ENCODE measurements at regions not wholly inside any gene's neighbourhood (a gene's known extent, or its start where the extent isn't known, plus 50 kb on each side); places are given as distances from the start of the nearest gene placed in this dataset.

DNA sequence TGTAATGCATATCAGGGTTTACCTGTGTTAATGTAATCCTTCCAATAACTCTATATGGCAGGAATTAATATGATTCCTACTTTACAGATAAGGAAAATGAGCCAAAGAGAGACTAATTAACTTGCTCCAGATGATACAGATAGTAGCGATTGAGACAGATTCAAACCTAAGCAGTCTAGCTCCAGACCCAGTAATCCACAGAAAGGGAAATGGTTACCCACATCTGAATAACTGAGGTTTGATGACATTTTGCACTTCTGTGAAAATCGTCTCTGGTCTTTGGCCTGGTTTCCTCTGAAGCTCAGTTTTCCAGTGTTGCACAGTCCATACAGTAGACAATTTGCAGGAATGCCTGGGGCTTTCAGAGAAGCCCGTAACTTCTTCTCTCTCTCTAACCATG lies 177.1 kb upstream of the UMPS start:
- TF ChIP-seq, protein P1, sequence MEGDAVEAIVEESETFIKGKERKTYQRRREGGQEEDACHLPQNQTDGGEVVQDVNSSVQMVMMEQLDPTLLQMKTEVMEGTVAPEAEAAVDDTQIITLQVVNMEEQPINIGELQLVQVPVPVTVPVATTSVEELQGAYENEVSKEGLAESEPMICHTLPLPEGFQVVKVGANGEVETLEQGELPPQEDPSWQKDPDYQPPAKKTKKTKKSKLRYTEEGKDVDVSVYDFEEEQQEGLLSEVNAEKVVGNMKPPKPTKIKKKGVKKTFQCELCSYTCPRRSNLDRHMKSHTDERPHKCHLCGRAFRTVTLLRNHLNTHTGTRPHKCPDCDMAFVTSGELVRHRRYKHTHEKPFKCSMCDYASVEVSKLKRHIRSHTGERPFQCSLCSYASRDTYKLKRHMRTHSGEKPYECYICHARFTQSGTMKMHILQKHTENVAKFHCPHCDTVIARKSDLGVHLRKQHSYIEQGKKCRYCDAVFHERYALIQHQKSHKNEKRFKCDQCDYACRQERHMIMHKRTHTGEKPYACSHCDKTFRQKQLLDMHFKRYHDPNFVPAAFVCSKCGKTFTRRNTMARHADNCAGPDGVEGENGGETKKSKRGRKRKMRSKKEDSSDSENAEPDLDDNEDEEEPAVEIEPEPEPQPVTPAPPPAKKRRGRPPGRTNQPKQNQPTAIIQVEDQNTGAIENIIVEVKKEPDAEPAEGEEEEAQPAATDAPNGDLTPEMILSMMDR (IDR thresholded peaks at IDR 0.05): no peak
- Mint-ChIP-seq H3K27me3 (ENCODE audit: unreplicated experiment) (peaks cover 9% of the 10 kb centered on the region), H3K4me1 (ENCODE audit: unreplicated experiment) (peaks cover 13% of the 10 kb centered on the region), H3K36me3 (ENCODE audit: unreplicated experiment) (no peaks in the 10 kb centered on the region), H3K27ac (ENCODE audit: unreplicated experiment) (no peak overlapping the region), H3K4me3 (ENCODE audit: unreplicated experiment) (no peak overlapping the region), H3K9me3 (ENCODE audit: unreplicated experiment) (no peaks in the 10 kb centered on the region)
- DNase-seq (ENCODE audit: extremely low spot score, unreplicated experiment): no peak

DNA sequence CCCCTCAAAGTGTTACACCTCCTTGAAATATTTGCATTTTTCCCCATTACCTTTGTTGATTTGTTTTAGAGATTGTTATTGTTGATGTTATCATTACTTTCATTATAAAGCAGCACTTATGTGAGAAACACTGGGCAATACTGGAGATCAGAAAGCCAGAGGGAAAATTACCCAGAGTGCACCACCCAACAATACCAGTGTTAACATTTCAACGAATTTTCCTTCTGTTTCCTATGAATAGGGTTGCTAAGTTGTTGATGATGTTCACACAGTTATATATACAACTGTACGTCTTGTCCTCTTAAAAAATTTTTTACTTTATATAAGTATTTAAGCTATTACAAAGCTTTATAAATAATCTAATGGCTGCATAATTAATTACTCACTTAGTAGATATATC lies 173.6 kb upstream of the UMPS start:
- Mint-ChIP-seq H3K27ac (ENCODE audit: unreplicated experiment) (no peak overlapping the region), H3K9me3 (ENCODE audit: unreplicated experiment) (no peaks in the 10 kb centered on the region), H3K27me3 (ENCODE audit: unreplicated experiment) (peaks cover 3% of the 10 kb centered on the region), H3K4me3 (ENCODE audit: unreplicated experiment) (no peak overlapping the region), H3K36me3 (ENCODE audit: unreplicated experiment) (no peaks in the 10 kb centered on the region), H3K4me1 (ENCODE audit: unreplicated experiment) (peaks cover 35% of the 10 kb centered on the region)
- no peak for DNase-seq (ENCODE audit: extremely low spot score, unreplicated experiment)
- TF ChIP-seq, protein P1 (IDR thresholded peaks at IDR 0.05): no peak

DNA sequence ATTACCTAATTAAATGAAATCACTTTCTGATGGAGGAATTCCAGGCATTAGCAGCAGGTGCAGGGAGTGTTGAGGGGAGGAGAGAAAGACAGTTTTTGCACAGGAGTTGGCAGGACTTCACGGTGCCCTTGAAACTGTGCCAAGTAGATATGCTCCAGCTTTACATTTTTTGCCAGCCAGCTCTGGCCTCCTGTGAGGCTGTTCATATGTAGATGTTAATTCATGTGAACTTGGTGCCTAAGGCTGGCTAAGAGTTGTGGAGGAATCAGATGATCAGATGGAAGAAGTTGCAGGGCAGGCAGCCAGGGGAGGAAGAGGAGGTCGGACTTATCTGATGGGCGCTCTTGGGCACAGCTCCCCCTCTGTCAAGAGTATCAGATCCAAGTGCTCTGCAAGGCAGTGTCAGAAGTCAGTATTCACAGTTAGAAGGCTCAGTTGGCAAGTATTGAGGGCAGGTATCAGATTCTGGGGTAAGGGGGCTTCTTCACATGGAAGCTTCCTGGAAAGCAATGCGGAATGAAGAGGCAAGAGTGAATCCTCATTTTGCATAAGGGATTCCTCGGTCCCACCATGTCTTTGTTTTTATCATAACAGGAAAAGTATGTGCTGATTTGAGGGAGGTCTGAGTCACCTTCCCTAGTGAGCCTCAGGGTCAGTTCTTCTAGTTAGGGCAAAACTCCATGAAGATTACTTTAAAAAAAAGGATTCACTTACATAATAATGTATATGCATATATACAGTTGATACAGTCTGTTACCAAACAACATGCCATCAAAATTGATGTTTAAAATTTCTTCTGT lies 172.6 kb upstream of the UMPS start:
- Mint-ChIP-seq H3K4me3 (ENCODE audit: unreplicated experiment) (no peak overlapping the region), H3K4me1 (ENCODE audit: unreplicated experiment) (peaks cover 35% of the 10 kb centered on the region), H3K9me3 (ENCODE audit: unreplicated experiment) (no peaks in the 10 kb centered on the region), H3K27ac (ENCODE audit: unreplicated experiment) (peak overlapping the region; percentile 72), H3K36me3 (ENCODE audit: unreplicated experiment) (no peaks in the 10 kb centered on the region), H3K27me3 (ENCODE audit: unreplicated experiment) (no peaks in the 10 kb centered on the region)
- TF ChIP-seq, protein P1 (IDR thresholded peaks at IDR 0.05): no peak
- DNase-seq (ENCODE audit: extremely low spot score, unreplicated experiment): no peak

DNA sequence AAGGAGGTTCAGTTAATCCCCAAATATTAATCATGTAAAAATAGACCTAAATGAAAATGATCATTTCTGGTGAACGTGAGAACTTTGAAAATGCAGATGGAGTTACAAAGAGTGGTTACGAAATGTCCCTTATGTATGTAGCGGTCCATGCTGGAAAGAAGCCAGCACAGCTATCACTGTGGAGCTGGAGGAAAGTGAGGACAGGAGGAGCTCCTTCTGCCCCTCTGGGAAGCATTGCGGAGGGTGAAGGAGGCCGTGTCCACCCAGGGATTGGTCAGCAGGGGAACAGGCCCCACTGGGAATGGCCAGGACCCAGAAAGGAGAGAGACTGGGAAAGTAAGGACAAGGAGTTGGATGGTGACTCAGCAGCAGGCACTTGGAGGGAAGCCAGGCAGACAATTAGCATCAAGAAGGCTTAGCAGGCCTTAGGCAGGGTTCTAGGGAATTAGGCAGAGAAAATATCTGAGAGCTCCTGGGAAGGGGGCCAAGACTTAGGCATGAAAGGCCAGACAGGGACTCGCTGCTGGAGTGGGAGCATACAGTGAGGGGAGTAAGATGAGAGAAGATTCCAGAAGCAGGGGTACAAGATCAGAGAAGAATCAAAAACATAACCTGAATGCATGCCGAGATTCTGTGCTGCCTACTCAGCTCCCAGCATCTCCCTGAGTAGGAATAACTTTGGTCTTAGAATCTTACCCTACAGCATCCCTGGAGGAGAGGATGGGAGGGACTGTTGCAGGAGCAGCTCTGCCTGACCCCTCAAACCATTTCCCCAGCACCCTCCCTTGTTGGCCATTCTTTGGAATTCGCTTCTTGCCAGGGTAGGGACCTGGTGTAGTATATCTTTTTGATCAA lies 171.0 kb upstream of the UMPS start:
- Mint-ChIP-seq H3K9me3 (ENCODE audit: unreplicated experiment) (no peaks in the 10 kb centered on the region), H3K4me1 (ENCODE audit: unreplicated experiment) (peaks cover 38% of the 10 kb centered on the region), H3K4me3 (ENCODE audit: unreplicated experiment) (no peak overlapping the region), H3K36me3 (ENCODE audit: unreplicated experiment) (no peaks in the 10 kb centered on the region), H3K27me3 (ENCODE audit: unreplicated experiment) (no peaks in the 10 kb centered on the region), H3K27ac (ENCODE audit: unreplicated experiment) (peak overlapping the region; percentile 88)
- DNase-seq (ENCODE audit: extremely low spot score, unreplicated experiment): peak; percentile 90
- TF ChIP-seq, protein P1 (IDR thresholded peaks at IDR 0.05): no peak

Measured in osteocyte (in vitro differentiated cells).